IMR-90 (cell line): ENCODE measurements at regions not wholly inside any gene's neighbourhood (a gene's known extent, or its start where the extent isn't known, plus 50 kb on each side); places are given as distances from the start of the nearest gene placed in this dataset.

Experiments used
- ATAC-seq: fragments of 200-7000 bp; cut with Tn5 transposase; 2 replicates; pipeline ENCODE4 v1.9.1; 2020; ENCODE audit warnings: low read depth, mild to moderate bottlenecking, moderate library complexity
- BruUV-seq: library from RNA; stranded (reverse); fragments of 400-500 nt; replicated peaks from 2 replicates; lab custom pipeline; 2021; lab: Mats Ljungman, UMichigan
- CTCF ChIA-PET: fragments of 300-600 bp; formaldehyde crosslinking; extraction: SDS; loops from one replicate; lab custom pipeline; 2021; ENCODE audit warnings: antibody characterized with exemption; lab: Yijun Ruan, JAX
- POLR2A ChIA-PET: fragments of 300-600 bp; sonication (Branson Sonifier 250); formaldehyde crosslinking; loops from one replicate; lab custom pipeline; 2022; ENCODE audit warnings: antibody characterized with exemption; ENCODE audit not compliant: unreplicated experiment; lab: Charles Lee
- DNase-seq: peaks from one replicate; pipeline ENCODE4 v3.0.0; 2013
- H2AFZ ChIP-seq: replicated peaks from 2 replicates; pipeline ENCODE3; 2013; ENCODE audit warnings: low read length, mild to moderate bottlenecking; ENCODE audit not compliant: poor library complexity
- H2AK5ac ChIP-seq: 2 replicates; pipeline ENCODE4 v1.6.1; 2013; ENCODE audit warnings: low read depth, low read length, inconsistent platforms
- H2AK9ac ChIP-seq: replicated peaks from 2 replicates; pipeline ENCODE3; 2013; ENCODE audit warnings: mild to moderate bottlenecking, low read depth, low read length, moderate library complexity; ENCODE audit not compliant: poor library complexity
- H2BK120ac ChIP-seq: 2 replicates; pipeline ENCODE4 v1.6.1; 2013; ENCODE audit warnings: low read depth, low read length, inconsistent platforms
- H2BK15ac ChIP-seq: 3 replicates; pipeline ENCODE4 v1.6.1; 2013; ENCODE audit warnings: low read depth, low read length, inconsistent platforms
- H2BK20ac ChIP-seq: 2 replicates; pipeline ENCODE4 v1.6.1; 2013; ENCODE audit warnings: low read depth, mild to moderate bottlenecking, inconsistent platforms, low read length, moderate library complexity
- H2BK5ac ChIP-seq: 2 replicates; pipeline ENCODE4 v1.6.1; 2013; ENCODE audit warnings: mild to moderate bottlenecking, low read depth, low read length, inconsistent platforms; ENCODE audit not compliant: poor library complexity, severe bottlenecking
- H3K14ac ChIP-seq: replicated peaks from 2 replicates; pipeline ENCODE4 v1.6.1; 2013; ENCODE audit warnings: low read depth, low read length, inconsistent platforms
- H3K18ac ChIP-seq: 2 replicates; pipeline ENCODE4 v1.6.1; 2013; ENCODE audit warnings: low read depth, low read length, control low read depth
- H3K23ac ChIP-seq: 2 replicates; pipeline ENCODE4 v1.6.1; 2013; ENCODE audit warnings: low read depth, low read length, inconsistent platforms
- H3K27ac ChIP-seq: 2 replicates; pipeline ENCODE4 v1.5.1; 2013; ENCODE audit warnings: mild to moderate bottlenecking, control low read depth, low read length; ENCODE audit not compliant: insufficient read depth
- H3K27me3 ChIP-seq: 2 replicates; pipeline ENCODE4 v1.6.1; 2013; ENCODE audit warnings: low read length; ENCODE audit not compliant: control insufficient read depth, insufficient read depth
- H3K36me3 ChIP-seq: 2 replicates; pipeline ENCODE4 v1.6.1; 2013; ENCODE audit warnings: low read length, mixed read lengths; ENCODE audit not compliant: control insufficient read depth, insufficient read depth
- H3K4ac ChIP-seq: 2 replicates; pipeline ENCODE4 v1.6.1; 2013; ENCODE audit warnings: low read depth, low read length, inconsistent platforms
- H3K4me1 ChIP-seq: 2 replicates; pipeline ENCODE4 v1.6.1; 2013; ENCODE audit warnings: low read length, mixed read lengths; ENCODE audit not compliant: control insufficient read depth, insufficient read depth
- H3K4me2 ChIP-seq: 2 replicates; pipeline ENCODE4 v1.6.1; 2013; ENCODE audit warnings: low read depth, mild to moderate bottlenecking, control low read depth, low read length, moderate library complexity
- H3K4me3 ChIP-seq: 2 replicates; pipeline ENCODE4 v1.5.1; 2013; ENCODE audit warnings: low read depth, mild to moderate bottlenecking, control low read depth, low read length, moderate library complexity; ENCODE audit not compliant: insufficient read depth
- H3K56ac ChIP-seq: 2 replicates; pipeline ENCODE4 v1.6.1; 2013; ENCODE audit warnings: low read length, inconsistent platforms; ENCODE audit not compliant: insufficient read depth; ENCODE audit errors: extremely low read depth
- H3K79me1 ChIP-seq, 2 experiments: 2 replicates each; pipeline ENCODE4 v1.6.1; 2013; ENCODE audit warnings: low read length in 2 of 2, inconsistent platforms in 1 of 2, low read depth in 1 of 2
- H3K9ac ChIP-seq: 2 replicates; pipeline ENCODE4 v1.6.1; 2013; ENCODE audit warnings: low read depth, low read length, control low read depth
- H3K9me1 ChIP-seq: 2 replicates; pipeline ENCODE4 v1.6.1; 2013; ENCODE audit warnings: low read length, inconsistent platforms; ENCODE audit not compliant: insufficient read depth
- H3K9me3 ChIP-seq: 2 replicates; pipeline ENCODE4 v1.6.1; 2013; ENCODE audit warnings: low read length; ENCODE audit not compliant: control insufficient read depth, insufficient read depth
- H4K20me1 ChIP-seq: 2 replicates; pipeline ENCODE4 v1.6.1; 2013; ENCODE audit warnings: low read length, inconsistent platforms; ENCODE audit not compliant: insufficient read depth
- H4K5ac ChIP-seq: 2 replicates; pipeline ENCODE4 v1.6.1; 2013; ENCODE audit warnings: mild to moderate bottlenecking, low read depth, low read length, control low read depth
- H4K8ac ChIP-seq, 2 experiments: 2 replicates each; pipeline ENCODE4 v1.6.1; 2013; ENCODE audit warnings: low read depth in 2 of 2, low read length in 2 of 2, control low read depth in 1 of 2, inconsistent platforms in 1 of 2
- H4K91ac ChIP-seq: 2 replicates; pipeline ENCODE4 v1.6.1; 2013; ENCODE audit warnings: low read depth, low read length, inconsistent platforms; ENCODE audit not compliant: insufficient read depth
- RAD21 ChIP-seq: IDR thresholded peaks from 2 replicates; pipeline ENCODE4 v1.6.1; 2012; ENCODE audit warnings: low read length, improper control_type of control experiment
- RFX5 ChIP-seq: IDR thresholded peaks from 2 replicates; pipeline ENCODE4 v1.8.0; 2012; ENCODE audit warnings: low read depth, mild to moderate bottlenecking, low read length, moderate library complexity
- WGBS, 2 experiments: methylation state at CpG; one replicate each; pipeline versions ENCODE4 v1.1.5 to v1.1.7; 2013; ENCODE audit warnings: missing lambda C conversion rate in 2 of 2; ENCODE audit not compliant: insufficient read length in 1 of 2; ENCODE audit errors: extremely low coverage in 2 of 2; 5-methylcytosine and 5-hydroxymethylcytosine counted together
- dilution Hi-C: fragments of 300-500 bp; cut with HindIII; formaldehyde crosslinking; loops from one replicate; pipeline ENCODE4 v1.14.3; 2018; ENCODE audit warnings: low sequenced_read_pairs; ENCODE audit not compliant: unreplicated experiment
- in situ Hi-C: fragments of 300-500 bp; cut with MboI; formaldehyde crosslinking; loops from 3 replicates; pipeline ENCODE4 v1.14.3; 2019; ENCODE audit warnings: low sequenced_read_pairs, inconsistent platforms, mixed read lengths
- intact Hi-C: fragments of 100-400 bp; cut with micrococcal nuclease; formaldehyde crosslinking; loops from 2 replicates; pipeline ENCODE4 v1.10.0; 2022

- Histone ChIP-seq H2AK5ac (no peak overlapping the region), H3K9me3 (no peaks in the 10 kb centered on the region), H3K56ac (no peak overlapping the region), H2BK20ac (no peak overlapping the region), H3K4me3 (no peak overlapping the region), H2AK9ac (no peak overlapping the region), H3K9ac (no peak overlapping the region), H3K27me3 (peaks cover 34% of the 10 kb centered on the region; the same call in 1 of the 2 replicates), H3K4ac (no peak overlapping the region), H2BK5ac (no peak overlapping the region), H3K4me2 (no peak overlapping the region), H2BK15ac (no peak overlapping the region), H4K91ac (no peak overlapping the region), H4K5ac (no peak overlapping the region), H3K79me1 (no peaks in the 10 kb centered on the region), H3K18ac (no peak overlapping the region), H3K27ac (no peak overlapping the region), H3K4me1 (no peaks in the 10 kb centered on the region), H3K9me1 (peaks cover 5% of the 10 kb centered on the region; the same call in 1 of the 2 replicates), H3K36me3 (no peaks in the 10 kb centered on the region), H2AFZ (no peak overlapping the region), H4K20me1 (no peaks in the 10 kb centered on the region), H4K8ac (no peak overlapping the region), H3K14ac (no peak overlapping the region), H3K23ac (no peak overlapping the region), H2BK120ac (no peak overlapping the region)
- TF ChIP-seq RFX5 (no peak), RAD21 (no peak)
- ChIA-PET POLR2A (no interaction called here), CTCF (no interaction called here)
- in situ Hi-C loops: no loop called here
- dilution Hi-C loops: no loop called here
- DNase-seq: no peak
- no peak for ATAC-seq
- intact Hi-C loops: no loop called here
- WGBS, 2 experiments: 64% methylated on average over 10 of the region's 34 CpGs; no CpG with 5 or more reads in 1 of the 2 experiments
- BruUV-seq: no TSS peak
Measured at GRCh38 chr4:1495416-1496115, 89.3 kb upstream of the NKX1-1 start.
